ENCODE measurements at regions not wholly inside any gene's neighbourhood (a gene's known extent, or its start where the extent isn't known, plus 50 kb on each side); places are given as distances from the start of the nearest gene placed in this dataset.

DNA sequence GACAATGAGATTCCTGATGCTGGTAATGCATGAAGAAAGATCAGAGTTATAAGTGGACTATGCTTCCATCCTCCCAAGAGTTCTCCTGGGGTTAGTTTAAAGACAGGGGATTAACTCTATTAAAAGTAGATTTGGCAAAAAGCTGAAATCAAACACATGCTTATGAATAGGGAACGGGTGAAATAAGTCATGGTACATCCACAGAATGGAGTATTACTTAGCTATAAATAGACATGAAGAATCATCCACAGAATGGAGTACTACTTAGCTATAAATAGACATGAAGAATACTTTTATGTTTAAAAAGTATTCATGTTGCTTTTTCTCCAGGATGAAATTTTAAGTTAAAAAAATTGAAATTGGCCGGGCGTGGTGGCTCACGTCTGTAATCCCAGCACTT lies 596.4 kb upstream of the B3GAT1 start:
- WGBS, 2 donors = 63 to 84% methylated on average over 4 of the region's 4 CpGs
- Histone ChIP-seq H3K36me3 (replicated peaks in 1 of 2; ENCODE audit: insufficient read depth in 1 of 2, low read depth in 2 of 2) (no peaks in the 10 kb centered on the region), H3K4me1 (no peaks in the 10 kb centered on the region), H3K4me3 (no peak overlapping the region), H3K9me3 (no peaks in the 10 kb centered on the region), H3K27ac (no peak overlapping the region), H3K27me3 (no peaks in the 10 kb centered on the region)
- DNase-seq (no peak), ATAC-seq (no peak)
- TF ChIP-seq, protein P1, sequence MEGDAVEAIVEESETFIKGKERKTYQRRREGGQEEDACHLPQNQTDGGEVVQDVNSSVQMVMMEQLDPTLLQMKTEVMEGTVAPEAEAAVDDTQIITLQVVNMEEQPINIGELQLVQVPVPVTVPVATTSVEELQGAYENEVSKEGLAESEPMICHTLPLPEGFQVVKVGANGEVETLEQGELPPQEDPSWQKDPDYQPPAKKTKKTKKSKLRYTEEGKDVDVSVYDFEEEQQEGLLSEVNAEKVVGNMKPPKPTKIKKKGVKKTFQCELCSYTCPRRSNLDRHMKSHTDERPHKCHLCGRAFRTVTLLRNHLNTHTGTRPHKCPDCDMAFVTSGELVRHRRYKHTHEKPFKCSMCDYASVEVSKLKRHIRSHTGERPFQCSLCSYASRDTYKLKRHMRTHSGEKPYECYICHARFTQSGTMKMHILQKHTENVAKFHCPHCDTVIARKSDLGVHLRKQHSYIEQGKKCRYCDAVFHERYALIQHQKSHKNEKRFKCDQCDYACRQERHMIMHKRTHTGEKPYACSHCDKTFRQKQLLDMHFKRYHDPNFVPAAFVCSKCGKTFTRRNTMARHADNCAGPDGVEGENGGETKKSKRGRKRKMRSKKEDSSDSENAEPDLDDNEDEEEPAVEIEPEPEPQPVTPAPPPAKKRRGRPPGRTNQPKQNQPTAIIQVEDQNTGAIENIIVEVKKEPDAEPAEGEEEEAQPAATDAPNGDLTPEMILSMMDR (IDR thresholded peaks at IDR 0.05) = no peak
- TF ChIP-seq POLR2A (IDR thresholded peaks at IDR 0.05) = no peak
- intact Hi-C loops (cut with DNase I) = no loop called here

DNA sequence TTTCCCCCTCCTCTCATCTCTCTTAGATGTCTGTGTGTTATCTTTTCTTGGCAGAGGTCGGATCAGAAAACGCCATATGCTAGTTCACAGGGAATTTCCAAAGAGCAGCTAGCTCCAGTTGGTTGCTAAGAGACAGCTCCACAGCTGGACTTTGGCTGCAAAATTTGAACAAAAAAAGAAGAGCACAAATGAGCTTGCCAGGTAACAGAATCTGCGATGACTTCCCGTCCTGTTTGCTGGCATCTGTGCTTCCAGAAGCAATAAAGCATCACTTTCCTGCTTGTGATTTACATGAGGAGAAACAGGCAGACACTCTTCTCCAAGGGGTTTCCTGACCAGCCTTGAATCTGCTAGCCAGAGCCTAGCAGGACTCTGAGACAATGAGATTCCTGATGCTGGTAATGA lies 596.0 kb upstream of the B3GAT1 start:
- TF ChIP-seq POLR2A (IDR thresholded peaks at IDR 0.05) = no peak
- TF ChIP-seq, protein P1 (IDR thresholded peaks at IDR 0.05) = no peak

DNA sequence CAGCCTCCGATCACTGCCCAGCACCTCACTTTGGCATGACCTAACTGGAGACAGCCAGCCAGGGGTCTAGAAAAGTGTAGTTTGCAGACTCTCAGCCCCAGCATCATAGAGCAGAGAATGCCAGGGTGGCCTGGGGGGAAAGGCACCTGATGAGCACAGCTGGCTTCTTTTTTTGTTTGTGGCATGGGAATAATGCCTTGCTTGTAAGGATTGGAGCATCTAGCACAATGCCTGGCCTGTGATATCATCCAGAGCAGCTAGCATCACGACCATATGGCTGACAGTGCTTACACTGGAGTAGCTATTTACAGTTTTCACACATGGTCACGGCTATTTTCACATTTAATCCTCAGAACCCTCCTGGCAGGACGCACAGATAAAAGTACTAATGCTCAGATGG lies 594.8 kb upstream of the B3GAT1 start:
- DNase-seq = no peak
- Histone ChIP-seq H3K27me3 (no peaks in the 10 kb centered on the region), H3K9me3 (no peaks in the 10 kb centered on the region), H3K4me3 (no peak overlapping the region), H3K27ac (no peak overlapping the region), H3K36me3 (replicated peaks in 1 of 2; ENCODE audit: insufficient read depth in 1 of 2, low read depth in 2 of 2) (no peaks in the 10 kb centered on the region), H3K4me1 (no peaks in the 10 kb centered on the region)
- TF ChIP-seq POLR2A (IDR thresholded peaks at IDR 0.05) = no peak
- TF ChIP-seq, protein P1 (IDR thresholded peaks at IDR 0.05) = no peak
- 51 to 57% methylated on average over 4 of the region's 4 CpGs for WGBS, 2 donors
- intact Hi-C loops (cut with DNase I) = no loop called here
- no peak for ATAC-seq

More for the DNA sequence above, 596.0 kb upstream of the B3GAT1 start:
- intact Hi-C loops (cut with DNase I) = no loop called here
- DNase-seq (peak in 1 of 4 donors; percentile 3), ATAC-seq (no peak)
- H3K36me3 ChIP-seq (replicated peaks in 1 of 2; ENCODE audit: insufficient read depth in 1 of 2, low read depth in 2 of 2) = no peaks in the 10 kb centered on the region
- H3K27ac ChIP-seq = no peak overlapping the region
- no peaks in the 10 kb centered on the region for H3K27me3 ChIP-seq
- no peak overlapping the region for H3K4me3 ChIP-seq
- H3K9me3 ChIP-seq = no peaks in the 10 kb centered on the region
- 6 to 7% methylated on average over 4 of the region's 4 CpGs for WGBS, 2 donors
- H3K4me1 ChIP-seq = no peaks in the 10 kb centered on the region

DNA sequence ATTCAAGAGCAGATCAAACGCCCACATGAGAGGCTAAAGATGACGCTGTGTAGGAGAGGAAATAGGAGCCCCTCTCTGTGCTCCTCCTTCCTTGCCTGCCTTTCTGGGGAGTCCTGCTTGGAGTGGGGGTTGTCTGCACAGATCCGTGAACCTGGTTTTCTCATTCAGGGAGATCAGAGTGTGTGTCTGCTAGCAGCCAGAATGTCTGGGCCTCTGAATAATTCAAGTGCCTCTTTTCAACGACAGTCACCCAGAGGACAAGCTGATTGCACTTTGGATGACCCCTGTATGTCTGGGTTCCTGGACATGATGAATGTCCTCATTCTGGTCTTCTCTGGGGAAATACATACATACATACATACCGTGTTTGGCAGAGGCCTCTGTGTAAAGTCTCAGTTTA lies 592.5 kb upstream of the B3GAT1 start:
- WGBS, 2 donors = 40 to 48% methylated on average over 5 of the region's 5 CpGs
- H3K27ac ChIP-seq = no peak overlapping the region
- H3K9me3 ChIP-seq = no peaks in the 10 kb centered on the region
- TF ChIP-seq, protein P1 (IDR thresholded peaks at IDR 0.05) = no peak
- TF ChIP-seq POLR2A (IDR thresholded peaks at IDR 0.05) = no peak
- no peaks in the 10 kb centered on the region for H3K4me1 ChIP-seq
- DNase-seq (no peak), ATAC-seq (no peak)
- no peaks in the 10 kb centered on the region for H3K27me3 ChIP-seq
- intact Hi-C loops (cut with DNase I) = no loop called here
- H3K36me3 ChIP-seq (replicated peaks in 1 of 2; ENCODE audit: insufficient read depth in 1 of 2, low read depth in 2 of 2) = no peaks in the 10 kb centered on the region
- H3K4me3 ChIP-seq = no peak overlapping the region

DNA sequence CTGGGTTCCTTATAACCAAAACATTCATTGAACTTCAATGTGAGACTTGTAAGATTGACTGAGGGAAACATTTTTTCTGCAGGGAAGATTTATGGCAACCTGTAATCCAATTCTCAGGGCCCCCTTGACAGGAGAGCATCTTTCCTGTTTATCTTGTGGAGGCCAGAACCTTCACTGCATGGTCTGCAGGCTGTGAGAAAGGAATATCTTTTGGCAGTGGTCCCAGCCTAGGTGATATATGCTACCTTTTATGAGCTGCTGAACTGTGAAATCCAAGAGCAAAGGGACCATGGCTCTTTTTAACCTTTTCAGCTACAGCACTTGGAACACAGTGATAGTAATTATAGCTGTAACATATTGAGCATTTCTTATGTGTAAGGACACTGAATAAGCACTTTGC lies 590.2 kb upstream of the B3GAT1 start:
- no peak for ATAC-seq
- no peaks in the 10 kb centered on the region for H3K27me3 ChIP-seq
- DNase-seq = no peak
- no peaks in the 10 kb centered on the region for H3K36me3 ChIP-seq (replicated peaks in 1 of 2; ENCODE audit: insufficient read depth in 1 of 2, low read depth in 2 of 2)
- intact Hi-C loops (cut with DNase I) = no loop called here
- no peak overlapping the region for H3K4me3 ChIP-seq
- no peaks in the 10 kb centered on the region for H3K9me3 ChIP-seq
- H3K4me1 ChIP-seq = no peaks in the 10 kb centered on the region
- TF ChIP-seq POLR2A (IDR thresholded peaks at IDR 0.05) = no peak
- TF ChIP-seq, protein P1 (IDR thresholded peaks at IDR 0.05) = no peak
- no peak overlapping the region for H3K27ac ChIP-seq

Measured in body of pancreas (tissue), 4 donors.